RWPE2 (cell line): ENCODE measurements at regions not wholly inside any gene's neighbourhood (a gene's known extent, or its start where the extent isn't known, plus 50 kb on each side); places are given as distances from the start of the nearest gene placed in this dataset.

ENCODE experiments used
- ATAC-seq: fragments of 200-7000 bp; cut with Tn5 transposase; 3 replicates; pipeline ENCODE4 v1.9.1; 2021; ENCODE audit warnings: low read depth
- DNase-seq: peaks from one replicate; pipeline ENCODE4 v3.0.0-alpha.2; 2020; ENCODE audit warnings: low spot score
- H3K27ac ChIP-seq: fragments of 450-650 bp; 2 replicates; pipeline ENCODE4 v1.5.1; 2017; ENCODE audit warnings: mild to moderate bottlenecking; ENCODE audit not compliant: poor library complexity, severe bottlenecking
- H3K27me3 ChIP-seq: fragments of 250-450 bp; sonication (Bioruptor Pico); 2 replicates; pipeline ENCODE4 v1.5.1; 2021; ENCODE audit warnings: mild to moderate bottlenecking, moderate library complexity; ENCODE audit not compliant: insufficient read depth, poor library complexity, severe bottlenecking
- H3K36me3 ChIP-seq: fragments of 250-450 bp; sonication (Bioruptor Pico); 2 replicates; pipeline ENCODE4 v1.5.1; 2020; ENCODE audit warnings: low read depth, mild to moderate bottlenecking, moderate library complexity
- H3K4me1 ChIP-seq: fragments of 250-450 bp; sonication (Bioruptor Pico); 2 replicates; pipeline ENCODE4 v1.5.1; 2021; ENCODE audit warnings: mild to moderate bottlenecking, moderate library complexity; ENCODE audit not compliant: insufficient read depth, poor library complexity, severe bottlenecking
- H3K4me3 ChIP-seq: fragments of 250-450 bp; sonication (Bioruptor Pico); 2 replicates; pipeline ENCODE4 v1.5.1; 2021; ENCODE audit warnings: mild to moderate bottlenecking, moderate library complexity; ENCODE audit not compliant: severe bottlenecking
- H3K9me3 ChIP-seq: fragments of 250-450 bp; sonication (Bioruptor Pico); 2 replicates; pipeline ENCODE4 v1.5.1; 2021; ENCODE audit warnings: mild to moderate bottlenecking, moderate library complexity; ENCODE audit not compliant: severe bottlenecking
- TF ChIP-seq, protein P1 (sequence below): fragments of 450-650 bp; IDR thresholded peaks from one replicate; pipeline ENCODE4 v1.5.1; 2017; ENCODE audit warnings: mild to moderate bottlenecking, moderate library complexity; ENCODE audit not compliant: poor library complexity, severe bottlenecking

- Histone ChIP-seq H3K4me1 (peaks cover 12% of the 10 kb centered on the region), H3K27ac (no peak overlapping the region), H3K4me3 (no peak overlapping the region), H3K36me3 (no peaks in the 10 kb centered on the region), H3K27me3 (no peaks in the 10 kb centered on the region), H3K9me3 (no peaks in the 10 kb centered on the region)
- DNase-seq (no peak), ATAC-seq (no peak)
- TF ChIP-seq, protein P1, sequence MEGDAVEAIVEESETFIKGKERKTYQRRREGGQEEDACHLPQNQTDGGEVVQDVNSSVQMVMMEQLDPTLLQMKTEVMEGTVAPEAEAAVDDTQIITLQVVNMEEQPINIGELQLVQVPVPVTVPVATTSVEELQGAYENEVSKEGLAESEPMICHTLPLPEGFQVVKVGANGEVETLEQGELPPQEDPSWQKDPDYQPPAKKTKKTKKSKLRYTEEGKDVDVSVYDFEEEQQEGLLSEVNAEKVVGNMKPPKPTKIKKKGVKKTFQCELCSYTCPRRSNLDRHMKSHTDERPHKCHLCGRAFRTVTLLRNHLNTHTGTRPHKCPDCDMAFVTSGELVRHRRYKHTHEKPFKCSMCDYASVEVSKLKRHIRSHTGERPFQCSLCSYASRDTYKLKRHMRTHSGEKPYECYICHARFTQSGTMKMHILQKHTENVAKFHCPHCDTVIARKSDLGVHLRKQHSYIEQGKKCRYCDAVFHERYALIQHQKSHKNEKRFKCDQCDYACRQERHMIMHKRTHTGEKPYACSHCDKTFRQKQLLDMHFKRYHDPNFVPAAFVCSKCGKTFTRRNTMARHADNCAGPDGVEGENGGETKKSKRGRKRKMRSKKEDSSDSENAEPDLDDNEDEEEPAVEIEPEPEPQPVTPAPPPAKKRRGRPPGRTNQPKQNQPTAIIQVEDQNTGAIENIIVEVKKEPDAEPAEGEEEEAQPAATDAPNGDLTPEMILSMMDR = no peak
Observed at GRCh38 chr13:30565658-30566057, 52.1 kb upstream of the USPL1 start.

DNA sequence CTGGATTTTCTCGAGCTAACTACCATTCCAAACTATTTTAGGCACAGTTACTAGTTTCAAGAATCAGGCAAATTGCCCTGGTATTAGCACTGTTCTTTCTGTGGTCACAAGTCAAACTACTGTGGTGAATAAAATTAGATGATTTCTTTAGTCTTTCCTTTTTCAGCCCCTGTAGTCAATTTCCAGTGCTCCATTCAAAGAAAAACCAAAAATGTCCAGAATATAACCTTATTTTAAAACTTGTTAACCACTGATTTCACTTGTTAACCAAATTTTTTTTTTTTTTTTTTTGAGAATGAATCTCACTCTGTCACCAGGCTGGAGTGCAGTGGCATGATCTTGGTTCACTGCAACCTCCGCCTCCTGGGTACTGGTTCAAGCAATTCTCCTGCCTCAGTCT lies 50.6 kb upstream of the USPL1 start:
- no peaks in the 10 kb centered on the region for H3K27me3 ChIP-seq
- TF ChIP-seq, protein P1 = no peak
- no peaks in the 10 kb centered on the region for H3K36me3 ChIP-seq
- DNase-seq (no peak), ATAC-seq (no peak)
- no peak overlapping the region for H3K4me3 ChIP-seq
- no peak overlapping the region for H3K27ac ChIP-seq
- peaks cover 22% of the 10 kb centered on the region for H3K4me1 ChIP-seq
- no peaks in the 10 kb centered on the region for H3K9me3 ChIP-seq
